GM18907 (cell line): ENCODE measurements at regions not wholly inside any gene's neighbourhood (a gene's known extent, or its start where the extent isn't known, plus 50 kb on each side); places are given as distances from the start of the nearest gene placed in this dataset.
"Not testable (repeated sequence)": the region's sequence is repeated elsewhere in the genome, so short reads cannot be mapped to it uniquely, and the experiment has no call there.

ENCODE experiments used
- ATAC-seq: cut with Tn5 transposase; IDR thresholded peaks from one replicate; pipeline ENCODE4 v1.9.1; 2021; ENCODE audit warnings: mild to moderate bottlenecking, moderate library complexity; ENCODE audit not compliant: unreplicated experiment

- ATAC-seq, result no peak
These were observed 619.2 kb downstream of the IRS1 start for GRCh38 chr2:226180281-226180884.

GRCh38 chr2:226179010-226179409 lies 620.6 kb downstream of the IRS1 start:
- ATAC-seq, result no peak

GRCh38 chr2:226176283-226176984 lies 623.2 kb downstream of the IRS1 start:
- ATAC-seq, result no peak

- no peak for ATAC-seq
These were observed 625.2 kb downstream of the IRS1 start for GRCh38 chr2:226174390-226174789.

- no peak for ATAC-seq
These were observed 626.7 kb downstream of the IRS1 start for GRCh38 chr2:226172939-226173338.

- ATAC-seq, result no peak
These were observed 627.3 kb downstream of the IRS1 start for GRCh38 chr2:226172309-226172708.

- no peak for ATAC-seq
These were observed 629.7 kb downstream of the IRS1 start for GRCh38 chr2:226169751-226170581.

- ATAC-seq, result no peak
These were observed 631.0 kb downstream of the IRS1 start for GRCh38 chr2:226168496-226169160.

- no peak for ATAC-seq
These were observed 635.1 kb downstream of the IRS1 start for GRCh38 chr2:226164512-226164911.

- not testable (repeated sequence) for ATAC-seq
These were observed 639.0 kb downstream of the IRS1 start for GRCh38 chr2:226160617-226161016.

- no peak for ATAC-seq
These were observed 639.6 kb downstream of the IRS1 start for GRCh38 chr2:226159875-226160479.

- ATAC-seq, result no peak
These were observed 640.7 kb downstream of the IRS1 start for GRCh38 chr2:226158940-226159339.

- ATAC-seq, result no peak
These were observed 641.4 kb downstream of the IRS1 start for GRCh38 chr2:226158229-226158628.

- no peak for ATAC-seq
These were observed 644.3 kb downstream of the IRS1 start for GRCh38 chr2:226155093-226155875.

GRCh38 chr2:226154610-226155009 lies 645.0 kb downstream of the IRS1 start:
- no peak for ATAC-seq

GRCh38 chr2:226153553-226153952 lies 646.1 kb downstream of the IRS1 start:
- ATAC-seq, result no peak

- ATAC-seq, result no peak
These were observed 648.5 kb downstream of the IRS1 start for GRCh38 chr2:226151157-226151556.

- no peak for ATAC-seq
These were observed 656.5 kb downstream of the IRS1 start for GRCh38 chr2:226143091-226143490.

- ATAC-seq, result no peak
These were observed 657.2 kb downstream of the IRS1 start for GRCh38 chr2:226142463-226142862.

- no peak for ATAC-seq
These were observed 659.0 kb downstream of the IRS1 start for GRCh38 chr2:226140594-226140993.
